GM19324 (cell line): ENCODE measurements at regions not wholly inside any gene's neighbourhood (a gene's known extent, or its start where the extent isn't known, plus 50 kb on each side); places are given as distances from the start of the nearest gene placed in this dataset.

Experiments
- ATAC-seq: cut with Tn5 transposase; IDR thresholded peaks from one replicate; pipeline ENCODE4 v1.9.1; 2021; ENCODE audit warnings: mild to moderate bottlenecking, moderate library complexity; ENCODE audit not compliant: unreplicated experiment, low FRiP score

GRCh38 chr18:61950371-61950770 is 57.6 kb upstream of the RNF152 start:
- ATAC-seq = no peak

- no peak for ATAC-seq
These were observed 57.1 kb upstream of the RNF152 start for GRCh38 chr18:61949946-61950345.

GRCh38 chr18:61948846-61949438 is 56.1 kb upstream of the RNF152 start:
- ATAC-seq = no peak

DNA sequence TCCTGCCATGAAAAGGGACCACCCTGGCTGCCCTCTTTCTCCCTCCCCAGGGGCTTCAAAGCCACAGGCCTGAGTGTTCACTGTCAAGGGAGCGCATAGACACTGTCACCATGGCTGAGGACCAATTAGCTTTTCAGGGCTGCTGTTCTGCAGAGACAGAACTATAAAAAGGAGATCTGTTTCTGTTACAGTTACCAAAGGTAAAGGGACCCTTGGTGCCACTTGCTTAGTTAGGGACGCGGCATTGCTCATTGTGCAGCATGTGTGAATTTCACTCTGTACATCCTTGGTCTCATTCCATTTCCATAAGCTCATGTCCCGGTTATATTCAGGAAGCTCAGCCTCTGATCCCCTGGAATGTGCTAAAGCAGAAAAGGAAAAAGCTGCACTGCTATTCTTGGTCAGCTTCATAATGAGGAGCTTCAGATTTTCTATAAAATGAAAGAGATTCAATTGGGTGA is 55.5 kb upstream of the RNF152 start:
- no peak for ATAC-seq

GRCh38 chr18:61946449-61946848 is 53.6 kb upstream of the RNF152 start:
- no peak for ATAC-seq

DNA sequence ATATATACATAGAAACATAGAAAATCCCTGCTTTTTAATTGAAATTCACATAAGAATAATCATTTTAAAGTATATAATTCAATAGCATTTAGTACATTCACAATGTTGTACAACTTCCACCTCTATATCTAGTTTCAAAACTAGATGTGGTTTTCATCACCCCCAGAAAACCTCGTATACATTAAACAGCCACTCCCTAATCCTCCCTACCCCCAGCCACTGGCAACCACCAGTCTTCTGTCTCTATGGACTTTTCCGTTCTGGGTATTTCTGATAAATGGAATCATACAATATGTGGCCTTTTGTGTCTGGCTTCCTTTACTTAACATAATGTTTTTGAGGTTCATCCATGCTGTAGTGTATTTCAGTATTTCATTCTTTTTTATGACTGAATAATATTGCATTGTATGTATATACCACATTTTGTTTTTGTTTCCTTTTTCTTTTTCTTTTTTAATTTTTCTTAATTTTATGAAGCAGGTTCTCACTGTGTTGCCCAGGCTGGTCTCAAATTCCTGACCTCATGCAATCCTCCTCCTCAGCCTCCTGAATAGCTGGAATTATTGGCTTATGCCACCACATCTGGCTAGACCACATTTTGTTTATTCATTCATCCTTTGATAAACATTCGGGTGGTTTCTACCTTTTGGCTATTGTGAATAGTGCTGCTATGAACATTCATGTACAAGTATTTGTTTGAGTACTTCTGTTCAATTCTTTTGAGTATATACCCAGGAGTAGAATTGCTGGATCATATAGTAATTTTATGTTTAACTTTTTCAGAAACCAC is 50.6 kb upstream of the RNF152 start:
- ATAC-seq = no peak
